GM18909 (cell line): ENCODE measurements at regions not wholly inside any gene's neighbourhood (a gene's known extent, or its start where the extent isn't known, plus 50 kb on each side); places are given as distances from the start of the nearest gene placed in this dataset.

Experiments used
- ATAC-seq: cut with Tn5 transposase; IDR thresholded peaks from one replicate; pipeline ENCODE4 v1.9.1; 2021; ENCODE audit warnings: mild to moderate bottlenecking; ENCODE audit not compliant: unreplicated experiment, poor library complexity

GRCh38 chr7:20932785-20933527 lies 146.3 kb upstream of the SP8 start:
- no peak for ATAC-seq

DNA sequence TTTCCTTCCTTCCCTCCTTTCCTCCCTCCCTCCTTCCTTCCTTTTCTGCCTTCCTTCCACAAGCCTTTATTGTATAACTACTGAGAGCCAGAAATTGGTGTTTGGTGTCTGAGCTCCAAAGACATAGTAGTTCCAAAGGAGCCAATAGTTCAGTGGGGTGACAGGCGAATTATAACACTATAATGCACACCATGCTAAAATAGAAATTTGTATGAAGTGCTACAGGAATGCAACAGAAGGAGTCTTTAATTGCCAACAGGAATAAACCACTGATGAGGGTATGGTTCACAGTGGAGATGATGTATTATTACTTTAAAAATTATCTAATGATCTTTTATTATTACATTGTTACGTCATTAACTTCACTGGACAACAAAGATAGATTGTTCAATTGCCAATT lies 158.8 kb upstream of the SP8 start:
- ATAC-seq: no peak

- ATAC-seq: no peak
These were observed 166.2 kb upstream of the SP8 start for GRCh38 chr7:20952916-20953315.

DNA sequence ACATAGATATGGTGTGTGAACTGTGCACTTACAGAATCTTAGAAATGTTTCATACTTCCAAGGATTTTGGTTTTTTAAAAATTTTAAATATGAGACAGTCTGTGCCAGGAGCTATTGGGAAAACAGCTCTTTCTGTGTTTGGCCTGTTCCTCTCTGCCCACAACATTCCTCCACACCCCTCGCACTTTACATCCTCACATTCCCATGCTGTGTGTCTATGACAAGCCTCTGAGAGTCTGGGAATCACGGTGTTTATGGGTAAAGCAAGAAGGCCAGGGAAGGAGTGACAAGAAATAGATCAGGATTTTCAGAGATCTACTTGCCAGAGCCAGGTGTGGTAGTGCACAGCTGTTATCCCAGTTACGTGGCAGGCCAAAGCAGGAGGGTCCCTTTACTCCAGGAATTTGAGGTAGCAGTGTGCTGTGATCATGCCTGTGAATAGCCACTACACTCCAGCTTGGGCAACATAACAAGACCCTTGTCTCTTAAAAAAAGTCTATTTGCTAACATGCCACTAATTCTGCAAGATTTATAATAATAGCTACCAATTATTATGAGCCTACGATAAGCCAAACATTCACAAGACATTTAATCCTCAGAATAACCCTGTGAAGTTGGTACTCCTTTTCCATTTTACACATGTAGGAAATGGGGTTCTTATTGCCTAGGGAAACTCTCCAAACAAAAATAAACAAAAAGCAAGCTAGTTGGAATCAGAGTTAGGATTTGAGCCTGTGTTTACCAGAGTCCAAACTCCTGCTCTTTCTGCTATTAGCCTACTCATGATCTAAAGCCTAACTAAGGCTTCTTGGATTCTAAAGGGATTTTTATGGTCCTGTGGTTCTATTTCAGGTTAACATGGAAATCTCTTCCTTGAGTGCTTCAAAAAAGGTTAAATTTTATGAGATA lies 168.3 kb upstream of the SP8 start:
- ATAC-seq: no peak

DNA sequence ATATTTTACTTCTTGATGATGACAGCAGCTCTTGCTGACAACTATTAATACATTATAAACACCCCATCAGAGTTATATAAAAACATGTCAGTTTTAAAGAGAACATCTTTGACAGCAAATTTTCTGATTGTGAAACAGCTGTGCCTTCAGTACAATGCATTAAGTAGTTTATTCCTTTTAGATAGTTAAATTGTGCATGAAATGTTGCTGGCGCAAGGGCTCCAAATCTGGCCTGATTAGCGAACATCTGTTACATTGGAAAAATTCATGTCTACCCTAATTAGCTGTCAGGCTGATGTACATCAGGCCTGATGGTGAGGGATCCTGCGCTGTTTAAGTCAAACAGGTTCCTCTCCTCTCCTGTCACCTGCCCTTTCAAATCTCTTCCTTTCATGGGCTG lies 171.9 kb upstream of the SP8 start:
- no peak for ATAC-seq

DNA sequence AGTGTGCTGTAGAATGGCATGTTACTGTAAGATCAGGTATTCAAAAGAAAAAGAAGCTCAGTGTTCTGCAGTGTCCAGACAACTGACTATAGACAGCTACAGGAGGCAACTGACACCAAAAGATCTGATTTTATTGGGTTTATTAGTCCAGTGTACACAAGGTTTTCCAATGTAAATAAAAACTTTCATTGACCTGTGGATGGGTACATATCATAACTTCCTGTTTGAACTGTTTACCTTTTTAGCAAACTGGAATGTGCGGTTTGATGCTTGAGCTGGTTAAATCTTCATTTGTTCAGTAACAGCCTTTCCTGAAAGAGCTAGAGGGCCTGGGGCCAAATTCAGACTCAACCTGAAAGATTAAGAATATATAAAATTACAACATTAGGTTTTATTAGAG lies 172.6 kb upstream of the SP8 start:
- ATAC-seq: no peak

GRCh38 chr7:20963556-20964280 lies 177.0 kb upstream of the SP8 start:
- no peak for ATAC-seq

- no peak for ATAC-seq
These were observed 177.7 kb upstream of the SP8 start for GRCh38 chr7:20964281-20964918.

- ATAC-seq: no peak
These were observed 184.5 kb upstream of the SP8 start for GRCh38 chr7:20971219-20971618.

DNA sequence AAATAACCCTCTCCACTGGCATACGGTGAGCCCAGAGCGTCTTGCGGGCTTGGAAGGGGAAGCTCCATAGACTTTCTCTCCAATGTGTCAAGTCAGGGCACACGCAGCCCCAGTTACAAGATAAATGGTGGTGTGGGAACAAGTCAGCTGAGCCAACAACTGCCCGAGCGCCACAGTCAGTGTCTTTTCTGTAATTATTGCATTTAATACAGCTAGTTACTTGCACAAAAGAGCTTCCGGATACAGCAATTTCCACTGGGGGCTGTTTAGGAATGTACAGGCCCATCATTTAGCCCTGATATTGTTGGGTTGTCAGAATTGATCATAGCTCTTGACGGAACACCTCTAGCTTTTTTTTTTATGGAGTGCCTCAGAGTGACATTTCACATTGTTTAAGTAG lies 193.5 kb upstream of the SP8 start:
- ATAC-seq: no peak

- no peak for ATAC-seq
These were observed 194.1 kb upstream of the SP8 start for GRCh38 chr7:20980668-20981264.

DNA sequence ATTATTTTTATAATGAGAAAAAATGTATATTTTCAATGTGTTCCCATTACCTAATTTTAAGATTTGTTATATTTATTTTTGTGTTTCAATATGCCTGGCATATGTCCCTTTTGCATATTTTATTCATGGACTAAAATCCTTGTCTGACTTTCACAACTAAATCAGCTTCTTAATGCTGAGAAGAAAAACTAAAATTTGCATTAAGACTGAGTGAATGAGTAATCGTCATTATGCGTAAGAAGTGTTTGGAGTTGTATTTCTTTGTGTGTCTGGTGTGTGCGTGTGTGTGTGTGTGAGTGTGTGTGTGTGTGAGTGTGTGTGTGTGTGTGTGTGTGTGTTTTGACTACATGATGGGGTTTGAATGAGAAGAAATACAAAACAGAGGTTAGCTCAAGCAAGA lies 201.7 kb upstream of the SP8 start:
- ATAC-seq: no peak

- ATAC-seq: no peak
These were observed 204.9 kb upstream of the SP8 start for GRCh38 chr7:20991544-20991943.

DNA sequence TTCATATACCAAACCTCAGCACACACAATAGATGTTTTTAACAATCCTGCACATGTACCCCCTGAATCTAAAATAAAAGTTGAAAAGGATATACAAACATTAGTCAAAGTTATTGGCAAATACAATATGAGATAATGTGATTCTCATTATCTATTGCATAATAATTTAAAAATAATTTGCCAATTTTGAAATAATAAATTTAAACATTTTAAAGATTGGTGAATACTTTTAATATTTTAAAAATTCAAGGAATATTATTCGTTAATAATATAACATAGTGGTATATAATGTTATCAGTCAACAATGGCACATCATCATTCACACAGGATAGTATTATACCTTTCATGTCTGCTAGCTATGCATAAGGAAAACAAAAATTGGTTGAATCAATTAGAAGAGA lies 207.0 kb upstream of the SP8 start:
- no peak for ATAC-seq

GRCh38 chr7:20998309-20998708 lies 211.6 kb upstream of the SP8 start:
- ATAC-seq: no peak

GRCh38 chr7:21011153-21011552 lies 224.5 kb upstream of the SP8 start:
- no peak for ATAC-seq

DNA sequence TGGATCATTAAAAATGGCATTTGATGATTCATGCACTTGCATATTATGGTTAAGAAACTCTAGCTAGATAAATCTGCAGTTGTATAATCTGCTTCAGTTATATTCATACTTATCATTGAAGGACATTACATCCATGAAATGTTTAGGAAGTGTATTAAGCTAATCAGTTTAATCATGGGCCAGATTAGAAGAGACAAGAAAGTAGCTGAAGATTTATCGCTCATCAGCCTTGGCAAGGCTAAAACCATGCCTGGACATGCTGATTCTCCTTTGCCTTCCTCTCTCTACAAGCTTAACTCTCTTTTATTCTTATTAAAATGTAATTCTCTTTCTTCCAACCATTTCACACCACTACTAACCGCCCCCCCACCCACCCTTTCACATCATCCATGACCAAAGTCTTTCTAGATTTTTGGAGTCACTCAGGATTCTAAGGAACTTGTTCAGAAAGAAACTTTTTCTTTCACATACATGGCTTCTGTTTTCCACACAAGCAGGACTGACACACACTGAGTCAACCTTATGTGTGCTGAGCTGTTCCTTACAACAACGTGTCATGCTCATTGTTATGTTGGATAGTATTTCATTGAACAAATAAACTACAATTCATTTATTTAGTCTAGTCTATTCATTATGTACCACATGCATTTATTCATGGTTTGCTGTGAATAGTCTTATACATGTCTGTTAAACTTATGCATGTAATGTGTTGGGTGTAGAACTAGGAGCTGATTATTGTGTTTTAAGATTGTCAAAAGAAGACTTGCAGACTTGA lies 227.3 kb upstream of the SP8 start:
- no peak for ATAC-seq

DNA sequence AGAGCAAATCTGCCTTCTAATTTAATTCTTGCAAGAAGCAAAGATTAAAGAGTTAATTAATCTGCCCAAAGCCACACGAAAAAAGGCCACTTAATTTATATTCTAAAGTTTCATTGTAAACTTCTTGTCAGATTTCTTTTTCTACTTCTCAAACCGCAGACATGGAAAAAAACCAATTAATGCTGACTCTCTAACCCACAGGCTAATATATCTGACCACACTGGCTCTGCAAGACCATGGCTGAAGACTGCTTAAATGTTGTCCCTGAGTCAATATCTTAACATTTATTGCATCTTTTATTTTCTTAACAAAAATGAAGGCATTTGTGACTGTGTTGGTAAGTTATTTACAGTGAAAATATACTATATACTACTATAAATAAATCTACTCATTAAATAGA lies 234.0 kb upstream of the SP8 start:
- ATAC-seq: no peak

DNA sequence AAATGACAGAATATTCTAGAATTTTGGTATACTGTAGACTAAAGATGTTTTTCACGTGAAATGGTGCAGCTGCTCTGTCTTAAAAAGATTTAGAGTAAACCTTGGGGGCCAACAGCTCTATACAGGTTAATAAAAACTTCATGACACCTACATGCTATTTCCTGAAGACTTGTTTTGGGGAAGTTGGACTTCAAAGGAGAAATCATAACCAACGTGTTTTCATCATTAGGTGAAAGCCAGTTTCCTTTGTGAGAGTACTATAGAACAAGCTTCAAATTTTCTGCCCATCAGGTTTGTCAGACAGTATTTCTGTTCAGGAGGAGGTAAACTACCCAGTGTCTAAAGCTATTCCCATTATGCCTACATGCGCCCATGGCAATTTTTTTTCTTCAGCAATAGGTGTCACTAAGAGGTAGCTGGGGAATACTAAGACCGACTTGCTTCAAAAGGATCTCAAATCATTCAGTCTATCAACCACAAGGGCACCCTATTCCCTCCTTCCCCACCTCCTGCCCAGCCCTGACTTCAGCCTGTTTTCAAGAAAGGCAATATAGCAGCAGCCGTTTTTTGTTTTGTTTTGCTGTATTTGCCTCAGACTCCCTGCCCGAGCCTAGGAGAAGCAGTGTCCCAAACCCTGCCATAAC lies 237.3 kb upstream of the SP8 start:
- no peak for ATAC-seq
